HepG2 (cell line): ENCODE measurements at regions not wholly inside any gene's neighbourhood (a gene's known extent, or its start where the extent isn't known, plus 50 kb on each side); places are given as distances from the start of the nearest gene placed in this dataset.

Experiments
- POLR2AphosphoS5 ChIP-seq: IDR thresholded peaks from 2 replicates; pipeline ENCODE4 v1.6.1; 2012; ENCODE audit warnings: low read depth, low read length
- SIX4 ChIP-seq: sonication (generic); formaldehyde crosslinking; IDR thresholded peaks from 2 replicates; pipeline ENCODE4 v1.4.0; 2020; ENCODE audit warnings: missing genetic modification reagents
- SP140L ChIP-seq: sonication (generic); formaldehyde crosslinking; IDR thresholded peaks from 2 replicates; pipeline ENCODE4 v1.4.0; 2020; ENCODE audit warnings: missing genetic modification reagents, borderline replicate concordance
- SUZ12 ChIP-seq: fragments of 150-350 bp; IDR thresholded peaks from 2 replicates; pipeline ENCODE4 v1.6.1; 2014; ENCODE audit warnings: low read depth, low read length
- ZNF354B ChIP-seq: sonication (generic); formaldehyde crosslinking; IDR thresholded peaks from 2 replicates; pipeline ENCODE4 v1.8.0; 2022; ENCODE audit warnings: mild to moderate bottlenecking, missing genetic modification reagents
- ZNF660 ChIP-seq: sonication (generic); formaldehyde crosslinking; IDR thresholded peaks from 2 replicates; pipeline ENCODE4 v1.5.1; 2020; ENCODE audit warnings: mild to moderate bottlenecking, low read depth, missing genetic modification reagents, borderline replicate concordance
- ZNF761 ChIP-seq: sonication (generic); formaldehyde crosslinking; conservative IDR thresholded peaks from 2 replicates; pipeline ENCODE4 v1.4.0; 2020; ENCODE audit warnings: mild to moderate bottlenecking, missing genetic modification reagents
- ZNF878 ChIP-seq: sonication (generic); formaldehyde crosslinking; IDR thresholded peaks from 2 replicates; pipeline ENCODE4 v1.8.1; 2023; ENCODE audit warnings: mild to moderate bottlenecking, missing genetic modification reagents, moderate library complexity
- ZSCAN21 ChIP-seq: sonication (generic); formaldehyde crosslinking; IDR thresholded peaks from 2 replicates; pipeline ENCODE4 v1.8.0; 2022; ENCODE audit warnings: mild to moderate bottlenecking, missing genetic modification reagents, moderate library complexity, borderline replicate concordance
- TF ChIP-seq, protein P1 (sequence below): IDR thresholded peaks from 2 replicates; pipeline ENCODE4 v1.6.1; 2016; ENCODE audit warnings: low read depth, control low read depth
- TF ChIP-seq, protein P2 (sequence below): sonication (generic); formaldehyde crosslinking; IDR thresholded peaks from 2 replicates; pipeline ENCODE4 v1.4.0; 2020; ENCODE audit warnings: mild to moderate bottlenecking, missing genetic modification reagents
- TF ChIP-seq, protein P3 (sequence below): sonication (generic); formaldehyde crosslinking; IDR thresholded peaks from 2 replicates; pipeline ENCODE4 v1.5.1; 2020; ENCODE audit warnings: mild to moderate bottlenecking, missing genetic modification reagents, borderline replicate concordance
- TF ChIP-seq, protein P4 (sequence below): sonication (generic); formaldehyde crosslinking; IDR thresholded peaks from 2 replicates; pipeline ENCODE4 v1.8.1; 2022; ENCODE audit warnings: low read depth, mild to moderate bottlenecking, missing genetic modification reagents
- TF ChIP-seq, protein P5 (sequence below): sonication (generic); formaldehyde crosslinking; IDR thresholded peaks from 2 replicates; pipeline ENCODE4 v1.5.0; 2020; ENCODE audit warnings: mild to moderate bottlenecking, missing genetic modification reagents

DNA sequence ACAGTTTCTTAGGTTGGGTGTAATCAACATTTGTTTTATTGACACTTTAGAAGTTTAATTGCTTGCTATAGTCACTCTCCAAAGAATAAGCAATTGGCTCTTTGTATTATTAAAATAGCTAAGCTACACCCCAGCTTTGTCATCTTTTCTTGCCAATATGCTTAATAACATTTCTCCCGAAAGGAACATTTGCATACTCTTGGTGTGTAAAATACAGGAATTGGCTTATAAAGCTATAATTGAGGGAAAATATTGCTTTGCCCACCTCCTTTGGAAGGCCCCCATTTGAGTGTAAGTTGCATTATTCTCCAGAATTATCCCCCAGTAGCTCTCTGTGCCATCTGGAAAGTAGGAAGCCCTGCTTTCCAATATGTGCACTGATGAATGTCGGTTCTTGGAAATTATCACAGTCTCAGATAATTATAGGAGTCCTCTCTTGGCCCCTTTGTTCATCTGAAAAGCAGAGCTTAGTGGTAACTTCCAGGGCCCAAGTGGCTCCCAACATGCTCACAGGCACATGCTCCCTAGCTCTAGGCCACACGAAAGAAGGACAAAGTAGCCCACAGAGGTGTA, 92.4 kb upstream of the B3GAT2 start (continued):
- TF ChIP-seq, protein P1, sequence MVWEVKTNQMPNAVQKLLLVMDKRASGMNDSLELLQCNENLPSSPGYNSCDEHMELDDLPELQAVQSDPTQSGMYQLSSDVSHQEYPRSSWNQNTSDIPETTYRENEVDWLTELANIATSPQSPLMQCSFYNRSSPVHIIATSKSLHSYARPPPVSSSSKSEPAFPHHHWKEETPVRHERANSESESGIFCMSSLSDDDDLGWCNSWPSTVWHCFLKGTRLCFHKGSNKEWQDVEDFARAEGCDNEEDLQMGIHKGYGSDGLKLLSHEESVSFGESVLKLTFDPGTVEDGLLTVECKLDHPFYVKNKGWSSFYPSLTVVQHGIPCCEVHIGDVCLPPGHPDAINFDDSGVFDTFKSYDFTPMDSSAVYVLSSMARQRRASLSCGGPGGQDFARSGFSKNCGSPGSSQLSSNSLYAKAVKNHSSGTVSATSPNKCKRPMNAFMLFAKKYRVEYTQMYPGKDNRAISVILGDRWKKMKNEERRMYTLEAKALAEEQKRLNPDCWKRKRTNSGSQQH (CRISPR knock-in tag): no peak
- TF ChIP-seq, protein P2, sequence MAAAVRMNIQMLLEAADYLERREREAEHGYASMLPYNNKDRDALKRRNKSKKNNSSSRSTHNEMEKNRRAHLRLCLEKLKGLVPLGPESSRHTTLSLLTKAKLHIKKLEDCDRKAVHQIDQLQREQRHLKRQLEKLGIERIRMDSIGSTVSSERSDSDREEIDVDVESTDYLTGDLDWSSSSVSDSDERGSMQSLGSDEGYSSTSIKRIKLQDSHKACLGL (CRISPR knock-in tag): no peak
- TF ChIP-seq ZNF878 (CRISPR knock-in tag) (no peak), SUZ12 (no peak), SIX4 (CRISPR knock-in tag) (no peak), ZNF660 (CRISPR knock-in tag) (no peak), ZNF761 (CRISPR knock-in tag) (no peak), ZSCAN21 (CRISPR knock-in tag) (no peak), ZNF354B (no peak), POLR2AphosphoS5 (no peak), SP140L (CRISPR knock-in tag) (no peak)
- TF ChIP-seq, protein P3, sequence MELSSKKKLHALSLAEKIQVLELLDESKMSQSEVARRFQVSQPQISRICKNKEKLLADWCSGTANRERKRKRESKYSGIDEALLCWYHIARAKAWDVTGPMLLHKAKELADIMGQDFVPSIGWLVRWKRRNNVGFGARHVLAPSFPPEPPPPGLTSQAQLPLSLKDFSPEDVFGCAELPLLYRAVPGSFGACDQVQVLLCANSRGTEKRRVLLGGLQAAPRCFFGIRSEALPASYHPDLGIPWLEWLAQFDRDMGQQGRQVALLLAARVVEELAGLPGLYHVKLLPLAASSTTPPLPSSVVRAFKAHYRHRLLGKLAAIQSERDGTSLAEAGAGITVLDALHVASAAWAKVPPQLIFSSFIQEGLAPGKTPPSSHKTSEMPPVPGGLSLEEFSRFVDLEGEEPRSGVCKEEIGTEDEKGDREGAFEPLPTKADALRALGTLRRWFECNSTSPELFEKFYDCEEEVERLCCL (CRISPR knock-in tag): no peak
- TF ChIP-seq, protein P4, sequence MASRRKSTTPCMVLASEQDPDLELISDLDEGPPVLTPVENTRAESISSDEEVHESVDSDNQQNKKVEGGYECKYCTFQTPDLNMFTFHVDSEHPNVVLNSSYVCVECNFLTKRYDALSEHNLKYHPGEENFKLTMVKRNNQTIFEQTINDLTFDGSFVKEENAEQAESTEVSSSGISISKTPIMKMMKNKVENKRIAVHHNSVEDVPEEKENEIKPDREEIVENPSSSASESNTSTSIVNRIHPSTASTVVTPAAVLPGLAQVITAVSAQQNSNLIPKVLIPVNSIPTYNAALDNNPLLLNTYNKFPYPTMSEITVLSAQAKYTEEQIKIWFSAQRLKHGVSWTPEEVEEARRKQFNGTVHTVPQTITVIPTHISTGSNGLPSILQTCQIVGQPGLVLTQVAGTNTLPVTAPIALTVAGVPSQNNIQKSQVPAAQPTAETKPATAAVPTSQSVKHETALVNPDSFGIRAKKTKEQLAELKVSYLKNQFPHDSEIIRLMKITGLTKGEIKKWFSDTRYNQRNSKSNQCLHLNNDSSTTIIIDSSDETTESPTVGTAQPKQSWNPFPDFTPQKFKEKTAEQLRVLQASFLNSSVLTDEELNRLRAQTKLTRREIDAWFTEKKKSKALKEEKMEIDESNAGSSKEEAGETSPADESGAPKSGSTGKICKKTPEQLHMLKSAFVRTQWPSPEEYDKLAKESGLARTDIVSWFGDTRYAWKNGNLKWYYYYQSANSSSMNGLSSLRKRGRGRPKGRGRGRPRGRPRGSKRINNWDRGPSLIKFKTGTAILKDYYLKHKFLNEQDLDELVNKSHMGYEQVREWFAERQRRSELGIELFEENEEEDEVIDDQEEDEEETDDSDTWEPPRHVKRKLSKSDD: no peak
- TF ChIP-seq, protein P5, sequence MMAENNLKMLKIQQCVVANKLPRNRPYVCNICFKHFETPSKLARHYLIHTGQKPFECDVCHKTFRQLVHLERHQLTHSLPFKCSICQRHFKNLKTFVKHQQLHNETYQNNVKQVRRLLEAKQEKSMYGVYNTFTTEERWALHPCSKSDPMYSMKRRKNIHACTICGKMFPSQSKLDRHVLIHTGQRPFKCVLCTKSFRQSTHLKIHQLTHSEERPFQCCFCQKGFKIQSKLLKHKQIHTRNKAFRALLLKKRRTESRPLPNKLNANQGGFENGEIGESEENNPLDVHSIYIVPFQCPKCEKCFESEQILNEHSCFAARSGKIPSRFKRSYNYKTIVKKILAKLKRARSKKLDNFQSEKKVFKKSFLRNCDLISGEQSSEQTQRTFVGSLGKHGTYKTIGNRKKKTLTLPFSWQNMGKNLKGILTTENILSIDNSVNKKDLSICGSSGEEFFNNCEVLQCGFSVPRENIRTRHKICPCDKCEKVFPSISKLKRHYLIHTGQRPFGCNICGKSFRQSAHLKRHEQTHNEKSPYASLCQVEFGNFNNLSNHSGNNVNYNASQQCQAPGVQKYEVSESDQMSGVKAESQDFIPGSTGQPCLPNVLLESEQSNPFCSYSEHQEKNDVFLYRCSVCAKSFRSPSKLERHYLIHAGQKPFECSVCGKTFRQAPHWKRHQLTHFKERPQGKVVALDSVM (CRISPR knock-in tag): no peak
